NCI-H345 treated with DMSO at 0.1 percent for 48 hours (cell line): ENCODE measurements at regions not wholly inside any gene's neighbourhood (a gene's known extent, or its start where the extent isn't known, plus 50 kb on each side); places are given as distances from the start of the nearest gene placed in this dataset.
A peak's percentile ranks its signal among the peaks of the same experiment; 100 is the strongest.
"Not testable (repeated sequence)": the region's sequence is repeated elsewhere in the genome, so short reads cannot be mapped to it uniquely, and the experiment has no call there.

Experiments
- DNase-seq: peaks from one replicate; lab custom pipeline; 2025; ENCODE audit not compliant: unreplicated experiment; lab: John Stamatoyannopoulos, UW

GRCh38 chr6:50899306-50899870, 80.7 kb downstream of the TFAP2B start:
- DNase-seq: no peak

- no peak for DNase-seq
Observed at GRCh38 chr6:50902260-50902659, 83.6 kb downstream of the TFAP2B start.

GRCh38 chr6:50905297-50905696, 86.6 kb downstream of the TFAP2B start:
- DNase-seq: peak; percentile 73

- no peak for DNase-seq
Observed at GRCh38 chr6:50907565-50907964, 88.9 kb downstream of the TFAP2B start.

GRCh38 chr6:50913105-50913770, 94.6 kb downstream of the TFAP2B start:
- DNase-seq: no peak

GRCh38 chr6:50921378-50921777, 102.7 kb downstream of the TFAP2B start:
- DNase-seq: not testable (repeated sequence)

GRCh38 chr6:50921968-50922367, 103.3 kb downstream of the TFAP2B start:
- no peak for DNase-seq

GRCh38 chr6:50922579-50923525, 104.2 kb downstream of the TFAP2B start:
- DNase-seq: no peak

- DNase-seq: no peak
Observed at GRCh38 chr6:50924758-50925157, 106.1 kb downstream of the TFAP2B start.

GRCh38 chr6:50925548-50925947, 106.9 kb downstream of the TFAP2B start:
- DNase-seq: no peak

- no peak for DNase-seq
Observed at GRCh38 chr6:50925981-50926380, 107.3 kb downstream of the TFAP2B start.

- no peak for DNase-seq
Observed at GRCh38 chr6:50927800-50928199, 109.1 kb downstream of the TFAP2B start.

- no peak for DNase-seq
Observed at GRCh38 chr6:50929323-50929722, 110.7 kb downstream of the TFAP2B start.

GRCh38 chr6:50935442-50935841, 116.8 kb downstream of the TFAP2B start:
- no peak for DNase-seq

- no peak for DNase-seq
Observed at GRCh38 chr6:50936277-50936681, 117.6 kb downstream of the TFAP2B start.

GRCh38 chr6:50939931-50940330, 121.3 kb downstream of the TFAP2B start:
- no peak for DNase-seq

GRCh38 chr6:50945789-50946188, 127.1 kb downstream of the TFAP2B start:
- no peak for DNase-seq

GRCh38 chr6:50952092-50952907, 133.6 kb downstream of the TFAP2B start:
- DNase-seq: no peak

- no peak for DNase-seq
Observed at GRCh38 chr6:50956014-50956413, 137.3 kb downstream of the TFAP2B start.

- DNase-seq: no peak
Observed at GRCh38 chr6:50958148-50958697, 139.6 kb downstream of the TFAP2B start.
